NCI-H2171 (cell line): ENCODE measurements at regions not wholly inside any gene's neighbourhood (a gene's known extent, or its start where the extent isn't known, plus 50 kb on each side); places are given as distances from the start of the nearest gene placed in this dataset.
"Not testable (repeated sequence)": the region's sequence is repeated elsewhere in the genome, so short reads cannot be mapped to it uniquely, and the experiment has no call there.

Experiments used
- DNase-seq: peaks from one replicate; lab custom pipeline; 2025; lab: John Stamatoyannopoulos, UW

- DNase-seq = no peak
These were observed 479.9 kb upstream of the FANCL start for GRCh38 chr2:58720770-58721697.

DNA sequence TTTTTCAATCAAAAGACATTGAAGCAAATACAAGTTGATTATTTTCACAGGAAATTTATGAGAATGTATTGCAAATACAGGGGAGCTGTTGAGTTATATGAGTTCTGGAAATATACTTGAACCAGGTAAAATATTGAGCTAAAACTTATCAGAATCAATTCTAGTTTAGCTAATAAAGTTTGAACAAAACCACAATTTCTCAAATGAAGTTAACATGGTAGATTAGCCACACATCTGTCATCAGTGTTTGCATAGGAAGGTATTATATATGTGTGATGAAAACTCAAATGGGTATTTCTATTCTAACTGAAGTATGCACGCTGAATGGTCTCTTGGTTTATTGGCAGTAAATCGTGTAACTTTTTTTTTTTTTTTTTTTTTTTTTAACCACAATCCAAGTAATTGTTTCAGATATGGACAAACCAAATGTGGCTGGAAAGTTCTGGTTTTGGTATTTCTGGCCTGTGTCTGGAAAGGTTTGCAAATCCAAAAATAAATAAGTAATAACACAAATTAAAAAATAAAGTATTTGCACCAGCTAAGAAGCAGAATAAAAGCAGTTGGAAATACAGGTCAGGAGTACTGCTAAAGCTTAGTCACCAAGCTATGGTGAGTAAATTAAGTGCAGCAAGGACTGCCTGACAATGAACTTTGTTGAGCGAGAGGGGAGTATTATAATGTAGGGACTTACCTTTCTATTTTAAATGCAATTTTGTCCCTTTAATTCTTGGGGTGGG lies 479.1 kb upstream of the FANCL start:
- no peak for DNase-seq

GRCh38 chr2:58715344-58715743 lies 474.2 kb upstream of the FANCL start:
- no peak for DNase-seq

GRCh38 chr2:58714238-58714637 lies 473.1 kb upstream of the FANCL start:
- DNase-seq = no peak

- DNase-seq = peak; percentile 35
These were observed 469.7 kb upstream of the FANCL start for GRCh38 chr2:58710795-58711279.

DNA sequence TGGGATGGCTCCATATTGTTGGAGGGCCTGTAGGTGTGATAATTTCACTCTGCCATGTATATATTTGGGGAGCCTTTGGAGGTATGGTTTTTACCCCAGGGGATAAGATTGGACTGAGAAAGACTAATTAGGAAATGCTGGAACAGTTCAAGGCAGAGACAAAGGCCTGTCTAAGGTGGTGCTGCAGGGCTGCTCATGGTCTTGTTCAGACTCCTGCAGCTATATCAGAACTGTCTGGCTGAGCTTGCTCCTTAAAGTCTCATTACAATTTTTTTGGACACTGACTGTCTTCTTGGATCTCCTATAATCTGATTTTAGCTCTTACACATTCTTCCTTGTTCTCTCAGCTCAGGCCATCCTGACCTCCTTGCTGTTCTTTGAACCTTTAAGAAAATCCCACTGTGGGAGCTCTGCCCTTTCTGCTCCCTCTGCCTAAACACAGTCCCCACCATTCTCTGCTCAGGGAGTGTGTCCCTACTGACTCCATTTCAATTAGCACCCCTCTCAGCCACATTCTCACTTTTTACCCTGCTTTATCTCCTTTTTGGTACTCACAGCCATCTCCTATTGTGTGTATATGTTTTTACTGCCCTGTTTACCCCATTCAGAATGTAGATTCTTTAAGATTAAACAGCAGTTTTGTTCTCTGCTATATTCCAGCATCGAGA lies 468.7 kb upstream of the FANCL start:
- DNase-seq = no peak

- DNase-seq = no peak
These were observed 468.1 kb upstream of the FANCL start for GRCh38 chr2:58709274-58709673.

GRCh38 chr2:58708565-58708964 lies 467.4 kb upstream of the FANCL start:
- DNase-seq = no peak

DNA sequence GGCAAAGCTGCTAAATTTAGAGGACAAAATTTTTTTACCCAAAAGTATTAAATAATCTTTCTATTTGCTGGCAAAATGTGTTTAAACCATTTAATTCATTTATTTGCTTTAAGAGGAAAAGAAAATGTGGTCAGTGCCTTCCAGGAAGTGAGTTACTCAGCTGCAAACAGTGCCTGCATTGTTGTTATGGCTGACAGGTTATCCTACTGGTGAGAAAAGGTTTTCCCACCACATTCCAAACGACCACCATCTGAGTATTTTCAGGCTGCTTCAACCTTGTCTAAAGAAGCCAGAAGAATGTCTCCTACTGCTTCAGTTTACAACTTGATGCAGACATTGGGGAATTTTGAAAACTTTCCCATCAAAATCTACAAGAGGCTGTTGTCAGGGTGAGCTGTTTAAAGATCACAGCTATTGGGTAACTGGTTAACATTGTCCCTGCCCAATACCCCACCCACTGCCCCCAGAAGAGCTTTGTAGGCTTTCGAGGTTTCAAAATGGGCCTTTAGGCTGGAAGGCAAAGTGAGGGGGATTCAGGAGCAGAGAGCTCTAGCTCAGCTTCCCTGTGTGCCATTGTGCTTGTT lies 461.3 kb upstream of the FANCL start:
- DNase-seq = no peak

GRCh38 chr2:58701688-58702301 lies 460.7 kb upstream of the FANCL start:
- no peak for DNase-seq

- no peak for DNase-seq
These were observed 459.5 kb upstream of the FANCL start for GRCh38 chr2:58700591-58700990.

GRCh38 chr2:58699411-58699810 lies 458.3 kb upstream of the FANCL start:
- DNase-seq = no peak

DNA sequence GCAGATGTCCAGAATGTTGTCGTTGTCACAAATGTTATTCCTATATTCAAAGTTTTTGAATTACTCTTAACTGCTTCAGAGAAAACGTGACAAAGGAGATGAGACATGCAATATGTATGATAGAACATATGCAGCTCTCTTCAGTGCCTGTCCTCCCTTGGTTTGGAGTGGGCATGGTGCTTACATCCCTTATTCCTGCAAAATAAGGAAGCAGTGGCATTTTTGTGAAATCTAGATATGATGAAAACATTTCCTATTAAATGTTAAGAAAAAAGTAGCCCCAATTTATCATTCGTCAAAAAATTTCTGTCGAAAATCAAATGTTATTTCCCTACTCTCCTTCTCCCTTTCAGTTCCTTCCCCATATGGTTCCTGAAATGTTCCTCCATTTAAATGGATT lies 457.5 kb upstream of the FANCL start:
- DNase-seq = no peak

GRCh38 chr2:58694114-58694513 lies 453.0 kb upstream of the FANCL start:
- DNase-seq = not testable (repeated sequence)

GRCh38 chr2:58691041-58691440 lies 449.9 kb upstream of the FANCL start:
- not testable (repeated sequence) for DNase-seq

- DNase-seq = no peak
These were observed 447.7 kb upstream of the FANCL start for GRCh38 chr2:58688813-58689212.

- DNase-seq = no peak
These were observed 445.7 kb upstream of the FANCL start for GRCh38 chr2:58686776-58687175.

DNA sequence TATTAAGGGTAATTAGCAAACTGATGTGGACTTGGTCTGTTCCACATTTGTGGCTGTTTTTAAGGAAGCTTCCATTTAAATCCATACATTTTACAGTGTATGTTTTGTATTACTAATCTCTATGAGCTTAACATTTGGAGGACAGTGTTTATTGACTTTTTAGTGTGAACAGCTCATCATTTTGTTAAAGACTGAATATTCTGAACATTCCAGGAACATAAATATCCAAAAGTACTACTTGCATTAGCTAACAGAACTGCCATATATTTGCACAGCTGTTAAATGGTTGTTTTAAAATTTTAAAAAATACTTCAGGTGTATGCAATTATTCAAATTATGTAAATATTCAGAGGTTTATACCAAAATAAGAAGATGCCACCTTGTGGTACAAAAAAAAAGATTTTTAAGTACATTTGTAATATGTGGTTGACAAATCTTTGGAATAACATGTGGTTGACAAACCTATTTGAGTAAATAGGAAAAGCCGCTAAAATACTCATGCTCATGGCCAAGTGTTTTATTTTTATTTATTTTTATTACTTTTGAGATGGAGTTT lies 439.7 kb upstream of the FANCL start:
- no peak for DNase-seq

DNA sequence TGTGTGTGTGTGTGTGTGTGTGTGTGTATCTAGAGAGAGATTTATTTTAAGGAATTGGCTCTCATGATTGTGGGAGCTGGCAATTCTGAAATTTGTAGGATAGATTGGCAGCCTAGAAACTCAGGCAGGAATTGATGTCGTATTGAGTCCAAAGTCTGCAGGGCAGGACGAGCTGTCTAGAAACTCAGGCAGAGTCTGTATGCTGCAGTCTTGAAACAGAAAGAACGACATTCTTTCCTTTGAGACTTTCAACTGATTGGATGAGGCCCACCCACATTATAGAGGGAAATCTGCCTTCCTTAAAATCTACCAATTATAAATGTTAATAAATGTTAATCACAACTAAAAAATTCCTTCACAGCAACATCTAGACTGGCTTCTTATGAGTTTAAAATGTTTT lies 436.6 kb upstream of the FANCL start:
- DNase-seq = no peak

DNA sequence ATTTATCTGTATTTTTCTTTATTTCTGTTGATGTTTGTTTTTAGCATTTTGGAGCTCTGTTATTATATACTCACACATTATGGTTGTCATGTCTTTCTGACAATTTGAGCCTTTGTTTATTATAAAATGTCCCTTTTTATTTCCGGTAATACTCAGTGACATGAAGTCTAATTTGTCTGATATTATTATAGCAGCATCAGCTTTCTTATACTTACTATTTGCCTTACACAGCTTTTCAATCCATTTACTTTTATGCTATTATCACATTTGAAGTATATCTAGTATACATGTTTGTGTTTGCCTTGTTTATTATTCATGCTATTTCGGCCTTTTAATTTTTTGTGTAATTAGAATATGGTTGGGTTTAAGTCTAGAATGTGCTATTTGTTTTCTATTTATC lies 430.6 kb upstream of the FANCL start:
- DNase-seq = no peak

DNA sequence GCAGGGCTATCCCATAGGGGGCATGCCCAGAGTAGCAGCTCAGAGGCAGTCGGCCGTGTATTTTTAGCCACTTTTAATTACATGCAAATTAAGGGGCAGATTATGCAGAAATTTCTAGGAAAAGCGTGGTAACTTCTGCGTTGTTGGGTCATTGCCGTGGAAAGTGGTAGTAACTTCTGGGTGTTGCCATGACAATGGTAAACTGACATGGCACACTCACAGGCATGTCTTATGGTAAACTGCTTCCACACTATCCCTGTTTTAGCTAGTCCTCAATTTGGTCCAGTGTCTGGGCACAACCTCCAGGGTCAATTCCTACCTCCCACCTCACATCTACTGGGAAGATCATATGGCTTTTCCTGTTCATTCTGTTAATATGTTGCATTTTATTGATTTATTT lies 428.9 kb upstream of the FANCL start:
- no peak for DNase-seq
